ENCODE measurements at regions not wholly inside any gene's neighbourhood (a gene's known extent, or its start where the extent isn't known, plus 50 kb on each side); places are given as distances from the start of the nearest gene placed in this dataset.

- Histone ChIP-seq H3K4me3 (replicated peaks in 1 of 3; ENCODE audit: insufficient read depth in 1 of 3, low read depth in 1 of 3, low read length in 3 of 3) (no peak overlapping the region), H3K27ac (ENCODE audit: insufficient read depth, low read depth, low read length) (no peak overlapping the region), H4K20me1 (replicated peaks; ENCODE audit: control insufficient read depth, extremely low read depth, insufficient read depth, low read length) (no peaks in the 10 kb centered on the region), H3K9me1 (replicated peaks; ENCODE audit: control insufficient read depth, extremely low read depth, insufficient read depth, low read length) (no peaks in the 10 kb centered on the region), H3K4me1 (ENCODE audit: control insufficient read depth, extremely low read depth, insufficient read depth, low read length) (no peaks in the 10 kb centered on the region), H3K9ac (replicated peaks; ENCODE audit: extremely low read depth, insufficient read depth, low read length) (no peak overlapping the region), H3K36me3 (ENCODE audit: control insufficient read depth in 2 of 2, extremely low read depth in 1 of 2, insufficient read depth in 2 of 2, low read length in 2 of 2) (no peaks in the 10 kb centered on the region), H3K9me3 (replicated peaks; ENCODE audit: control insufficient read depth, insufficient read depth, low read length) (no peaks in the 10 kb centered on the region), H3K4me2 (ENCODE audit: insufficient read depth, low read length) (no peak overlapping the region), H3K27me3 (ENCODE audit: control insufficient read depth in 2 of 2, insufficient read depth in 2 of 2, low read length in 2 of 2) (no peaks in the 10 kb centered on the region), H3K79me2 (ENCODE audit: control insufficient read depth, insufficient read depth, low read length) (no peaks in the 10 kb centered on the region), H2AFZ (ENCODE audit: low read depth, low read length) (no peak overlapping the region)
- no TSS peak for BruUV-seq (replicated peaks)
- TF ChIP-seq GATA2 (IDR thresholded peaks at IDR 0.05; ENCODE audit: insufficient read depth, insufficient read length, low read depth, low read length), result no peak
- no peak for TF ChIP-seq EZH2 (IDR thresholded peaks at IDR 0.05; ENCODE audit: borderline replicate concordance, low read depth, low read length, severe bottlenecking)
- no peak for TF ChIP-seq POLR2AphosphoS5 (IDR thresholded peaks at IDR 0.05; ENCODE audit: insufficient read depth, low read depth, low read length)
- no peak for TF ChIP-seq CTCF (IDR thresholded peaks at IDR 0.05; ENCODE audit: extremely low read depth in 1 of 2, insufficient read depth in 1 of 2, low read depth in 1 of 2, low read length in 2 of 2)
- no peak for TF ChIP-seq POLR2A (IDR thresholded peaks at IDR 0.05; ENCODE audit: low read depth, low read length)
- TF ChIP-seq MYC (IDR thresholded peaks at IDR 0.05; ENCODE audit: low read depth, low read length), result no peak
- TF ChIP-seq FOS (IDR thresholded peaks at IDR 0.05; ENCODE audit: borderline replicate concordance, insufficient read depth, low read length), result no peak
- no peak for TF ChIP-seq JUN (IDR thresholded peaks at IDR 0.05; ENCODE audit: borderline replicate concordance, insufficient read depth, insufficient read length, low read depth)
- TF ChIP-seq MAX (IDR thresholded peaks at IDR 0.05; ENCODE audit: insufficient read depth, insufficient read length), result no peak
- ChIA-PET CTCF (no interaction called here), POLR2A (no interaction called here)
- dilution Hi-C loops (cut with MboI; ENCODE audit: extremely low pct_ligation_motif_present, low sequenced_read_pairs) (no loop called here), intact Hi-C loops (cut with micrococcal nuclease) (no loop called here)
- DNase-seq (ENCODE audit: low read depth, low spot score) (no peak), FAIRE-seq (no peak)
Measured at GRCh38 chr4:66647926-66648325, 897.4 kb downstream of the CENPC start.

All from endothelial cell of umbilical vein (primary cell).